Duodenal mucosa (tissue), 2 donors: ENCODE measurements at regions not wholly inside any gene's neighbourhood (a gene's known extent, or its start where the extent isn't known, plus 50 kb on each side); places are given as distances from the start of the nearest gene placed in this dataset.
"Not testable (repeated sequence)": the region's sequence is repeated elsewhere in the genome, so short reads cannot be mapped to it uniquely, and the experiment has no call there.

ENCODE experiments used
- H3K27ac ChIP-seq: one replicate; pipeline ENCODE4 v1.7.0; 2013; ENCODE audit warnings: low read depth, low read length
- H3K27me3 ChIP-seq, 2 donors: one replicate each; pipeline ENCODE4 v1.7.0; 2013; ENCODE audit warnings: low read length in 2 of 2, control low read depth in 1 of 2; ENCODE audit not compliant: insufficient read depth in 2 of 2, control insufficient read depth in 1 of 2
- H3K36me3 ChIP-seq, 2 donors: one replicate each; pipeline ENCODE4 v1.7.0; 2013; ENCODE audit warnings: low read length in 2 of 2, control low read depth in 1 of 2; ENCODE audit not compliant: insufficient read depth in 2 of 2, control insufficient read depth in 1 of 2
- H3K4me1 ChIP-seq, 2 donors: one replicate each; pipeline ENCODE4 v1.7.0; 2013; ENCODE audit warnings: low read length in 2 of 2, control low read depth in 1 of 2; ENCODE audit not compliant: insufficient read depth in 2 of 2, control insufficient read depth in 1 of 2
- H3K4me3 ChIP-seq, 2 donors: one replicate each; pipeline ENCODE4 v1.7.0; 2013; ENCODE audit warnings: low read length in 2 of 2, low read depth in 1 of 2
- H3K9ac ChIP-seq, 2 donors: one replicate each; pipeline ENCODE4 v1.7.0; 2013; ENCODE audit warnings: low read length in 2 of 2, low read depth in 1 of 2
- H3K9me3 ChIP-seq, 2 donors: one replicate each; pipeline ENCODE4 v1.7.0; 2013; ENCODE audit warnings: low read length in 2 of 2, control low read depth in 1 of 2; ENCODE audit not compliant: control insufficient read depth in 1 of 2

GRCh38 chr6:134398453-134398852 is 80.5 kb upstream of the SGK1 start:
- H3K4me1 ChIP-seq, result no peaks in the 10 kb centered on the region
- H3K36me3 ChIP-seq, result no peaks in the 10 kb centered on the region
- H3K27me3 ChIP-seq, result no peaks in the 10 kb centered on the region
- H3K9ac ChIP-seq, result no peak overlapping the region
- H3K4me3 ChIP-seq, result no peak overlapping the region
- no peak overlapping the region for H3K27ac ChIP-seq
- H3K9me3 ChIP-seq, result no peaks in the 10 kb centered on the region

GRCh38 chr6:134397676-134398075 is 79.8 kb upstream of the SGK1 start:
- H3K9me3 ChIP-seq, result no peaks in the 10 kb centered on the region
- H3K27me3 ChIP-seq, result no peaks in the 10 kb centered on the region
- H3K36me3 ChIP-seq, result no peaks in the 10 kb centered on the region
- no peak overlapping the region for H3K27ac ChIP-seq
- no peak overlapping the region for H3K9ac ChIP-seq
- H3K4me1 ChIP-seq, result no peaks in the 10 kb centered on the region
- H3K4me3 ChIP-seq, result no peak overlapping the region

DNA sequence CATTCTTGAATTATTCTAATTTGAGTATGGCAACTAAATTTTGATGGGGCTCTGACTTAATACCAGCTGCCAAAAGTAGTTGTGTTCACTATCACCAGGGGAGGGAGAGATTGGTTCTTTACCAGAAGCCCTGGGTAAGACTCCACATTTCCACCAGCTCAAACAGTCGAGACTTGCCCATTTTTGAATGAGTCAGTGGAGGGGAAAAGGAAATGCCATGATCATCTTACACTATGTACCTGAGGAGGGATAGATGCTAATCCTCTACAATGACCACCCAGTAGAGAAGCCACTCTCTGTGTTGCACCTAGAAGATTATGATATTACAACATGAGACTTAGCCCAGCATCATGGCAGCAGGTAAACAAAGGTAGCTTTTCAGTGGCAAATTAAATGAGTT is 77.0 kb upstream of the SGK1 start:
- H3K36me3 ChIP-seq, result no peaks in the 10 kb centered on the region
- no peaks in the 10 kb centered on the region for H3K27me3 ChIP-seq
- no peak overlapping the region for H3K4me3 ChIP-seq
- H3K4me1 ChIP-seq, result no peaks in the 10 kb centered on the region
- no peak overlapping the region for H3K9ac ChIP-seq
- no peaks in the 10 kb centered on the region for H3K9me3 ChIP-seq
- H3K27ac ChIP-seq, result no peak overlapping the region

GRCh38 chr6:134394208-134394607 is 76.3 kb upstream of the SGK1 start:
- no peaks in the 10 kb centered on the region for H3K9me3 ChIP-seq
- H3K4me3 ChIP-seq, result no peak overlapping the region
- H3K4me1 ChIP-seq, result no peaks in the 10 kb centered on the region
- no peak overlapping the region for H3K27ac ChIP-seq
- H3K27me3 ChIP-seq, result no peaks in the 10 kb centered on the region
- H3K36me3 ChIP-seq, result no peaks in the 10 kb centered on the region
- no peak overlapping the region for H3K9ac ChIP-seq

- Histone ChIP-seq H3K4me3 (no peak overlapping the region), H3K27me3 (no peaks in the 10 kb centered on the region), H3K36me3 (no peaks in the 10 kb centered on the region), H3K27ac (no peak overlapping the region), H3K9ac (no peak overlapping the region), H3K4me1 (no peaks in the 10 kb centered on the region), H3K9me3 (no peaks in the 10 kb centered on the region)
Measured at GRCh38 chr6:134391205-134391604, 73.3 kb upstream of the SGK1 start.

GRCh38 chr6:134389658-134390057 is 71.7 kb upstream of the SGK1 start:
- H3K27me3 ChIP-seq, result no peaks in the 10 kb centered on the region
- H3K4me3 ChIP-seq, result no peak overlapping the region
- peaks cover 0 to 8% of the 10 kb centered on the region in 2 donors for H3K4me1 ChIP-seq
- H3K36me3 ChIP-seq, result no peaks in the 10 kb centered on the region
- no peaks in the 10 kb centered on the region for H3K9me3 ChIP-seq
- H3K27ac ChIP-seq, result no peak overlapping the region
- no peak overlapping the region for H3K9ac ChIP-seq

DNA sequence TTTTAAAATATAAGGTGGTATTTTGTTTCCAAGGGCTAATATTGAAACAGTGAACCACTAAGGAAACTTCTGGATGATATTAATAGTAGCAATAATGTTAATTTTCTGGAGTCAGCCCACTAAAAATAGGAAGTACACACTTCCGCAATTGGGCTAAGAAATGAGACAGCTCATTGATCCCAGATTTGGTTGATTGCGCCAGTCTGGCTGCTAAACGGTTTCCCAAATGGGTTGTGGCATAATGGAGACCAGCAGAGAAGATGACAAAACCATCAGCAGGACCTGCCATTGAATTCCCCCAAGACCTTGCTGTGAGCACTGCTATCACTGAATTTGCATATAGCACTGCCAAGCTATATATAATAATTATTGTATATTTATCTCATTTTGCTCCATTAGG is 71.2 kb upstream of the SGK1 start:
- H3K4me1 ChIP-seq, result peaks cover 0 to 11% of the 10 kb centered on the region in 2 donors
- H3K27ac ChIP-seq, result no peak overlapping the region
- H3K4me3 ChIP-seq, result no peak overlapping the region
- no peaks in the 10 kb centered on the region for H3K36me3 ChIP-seq
- H3K9me3 ChIP-seq, result no peaks in the 10 kb centered on the region
- no peak overlapping the region for H3K9ac ChIP-seq
- H3K27me3 ChIP-seq, result no peaks in the 10 kb centered on the region

DNA sequence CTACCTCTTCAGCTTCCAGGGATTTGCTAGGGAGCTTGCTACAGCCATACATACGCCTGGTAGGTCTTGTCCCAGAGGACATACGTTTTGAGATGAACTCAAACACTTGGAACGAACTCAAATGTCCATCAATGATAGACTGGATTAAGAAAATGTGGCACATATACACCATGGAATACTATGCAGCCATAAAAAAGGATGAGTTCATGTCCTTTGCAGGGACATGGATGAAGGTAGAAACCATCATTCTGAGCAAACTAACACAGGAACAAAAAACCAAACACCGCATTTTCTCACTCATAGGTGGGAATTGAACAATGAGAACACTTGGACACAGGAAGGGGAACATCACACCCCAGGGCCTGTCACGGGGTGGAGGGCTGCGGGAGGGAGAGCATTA is 68.6 kb upstream of the SGK1 start:
- H3K9me3 ChIP-seq, H3K36me3 ChIP-seq, H3K4me3 ChIP-seq, H3K27me3 ChIP-seq, H3K9ac ChIP-seq, H3K27ac ChIP-seq: not testable (repeated sequence)
- H3K4me1 ChIP-seq, result peaks cover 0 to 11% of the 10 kb centered on the region in 2 donors

GRCh38 chr6:134381959-134382358 is 64.0 kb upstream of the SGK1 start:
- Histone ChIP-seq H3K4me3 (no peak overlapping the region), H3K27ac (no peak overlapping the region), H3K36me3 (no peaks in the 10 kb centered on the region), H3K4me1 (peaks cover 8 to 26% of the 10 kb centered on the region in 2 donors), H3K27me3 (no peaks in the 10 kb centered on the region), H3K9ac (no peak overlapping the region), H3K9me3 (no peaks in the 10 kb centered on the region)

DNA sequence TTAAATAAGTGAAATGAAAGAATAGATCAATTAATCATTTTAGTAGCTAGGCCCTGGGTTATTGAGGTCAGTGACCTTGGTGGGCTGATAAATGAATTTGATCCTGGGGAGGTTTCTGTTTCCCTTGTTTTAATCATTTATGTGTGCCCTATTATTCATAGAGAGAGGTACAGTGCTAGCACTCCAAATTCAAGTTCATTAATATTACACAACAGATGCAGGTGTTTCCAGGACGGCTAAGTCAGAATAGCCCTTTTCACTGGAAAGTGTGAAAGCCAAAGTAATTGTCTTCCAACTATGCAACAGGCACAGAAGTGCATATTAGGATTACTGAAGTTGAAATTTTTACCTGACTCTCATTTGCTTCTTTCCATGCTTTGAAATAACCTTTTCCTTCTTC is 61.7 kb upstream of the SGK1 start:
- Histone ChIP-seq H3K4me3 (no peak overlapping the region), H3K4me1 (peaks cover 8 to 24% of the 10 kb centered on the region in 2 donors), H3K27ac (peak overlapping the region; percentile 4)

GRCh38 chr6:134379076-134379475 is 61.2 kb upstream of the SGK1 start:
- no peaks in the 10 kb centered on the region for H3K9me3 ChIP-seq
- H3K27me3 ChIP-seq, result no peaks in the 10 kb centered on the region
- H3K36me3 ChIP-seq, result no peaks in the 10 kb centered on the region
- H3K4me1 ChIP-seq, result peaks cover 8 to 26% of the 10 kb centered on the region in 2 donors
- no peak overlapping the region for H3K4me3 ChIP-seq
- no peak overlapping the region for H3K9ac ChIP-seq
- H3K27ac ChIP-seq, result no peak overlapping the region

More for the DNA sequence above, 61.7 kb upstream of the SGK1 start:
- Histone ChIP-seq H3K27me3 (no peaks in the 10 kb centered on the region), H3K36me3 (no peaks in the 10 kb centered on the region), H3K9ac (no peak overlapping the region), H3K9me3 (no peaks in the 10 kb centered on the region)
